ENCODE measurements at regions not wholly inside any gene's neighbourhood (a gene's known extent, or its start where the extent isn't known, plus 50 kb on each side); places are given as distances from the start of the nearest gene placed in this dataset.

GRCh38 chr5:118698774-118699173 lies 289.6 kb downstream of the DTWD2 start:
- no peak for TF ChIP-seq POLR2A (IDR thresholded peaks at IDR 0.05; ENCODE audit: low read depth, low read length)
- no peak for TF ChIP-seq POLR2AphosphoS5 (IDR thresholded peaks at IDR 0.05; ENCODE audit: low read depth, low read length)

Measured in GM12892 (cell line).